ENCODE measurements at regions not wholly inside any gene's neighbourhood (a gene's known extent, or its start where the extent isn't known, plus 50 kb on each side); places are given as distances from the start of the nearest gene placed in this dataset.

GRCh38 chr4:89400287-89401035 lies 92.9 kb upstream of the GPRIN3 start:
- no peaks in the 10 kb centered on the region for H4K20me1 ChIP-seq (replicated peaks; ENCODE audit: control insufficient read depth, insufficient read depth, low read length)
- H3K9ac ChIP-seq (ENCODE audit: insufficient read depth in 1 of 2, low read depth in 2 of 2, low read length in 2 of 2), result no peak overlapping the region
- H3K36me3 ChIP-seq (ENCODE audit: control insufficient read depth, insufficient read depth, low read length), result no peaks in the 10 kb centered on the region
- H3K4me3 ChIP-seq, result no peak overlapping the region
- POLR2A ChIA-PET, result no interaction called here
- CTCF ChIA-PET (ENCODE audit: low intra/inter-chr PET ratio), result no interaction called here
- no peaks in the 10 kb centered on the region for H3K4me1 ChIP-seq (replicated peaks in 1 of 2; ENCODE audit: control insufficient read depth in 2 of 2, insufficient read depth in 2 of 2, low read length in 2 of 2)
- no peaks in the 10 kb centered on the region for H3K79me2 ChIP-seq (ENCODE audit: control insufficient read depth, insufficient read depth, low read length)
- no peak overlapping the region for H3K4me2 ChIP-seq (ENCODE audit: insufficient read depth, low read length)
- H3K9me1 ChIP-seq (ENCODE audit: control insufficient read depth, insufficient read depth, low read length), result no peaks in the 10 kb centered on the region
- WGBS (ENCODE audit: insufficient coverage, low coverage, missing lambda C conversion rate), result 0% methylated on average over 7 of the region's 7 CpGs
- H3K27me3 ChIP-seq (ENCODE audit: control insufficient read depth in 2 of 2, insufficient read depth in 2 of 2, low read length in 2 of 2), result no peaks in the 10 kb centered on the region
- in situ Hi-C loops (cut with MboI), result no loop called here
- no peak overlapping the region for H3K27ac ChIP-seq (ENCODE audit: extremely low read depth, low read depth, low read length)
- no TSS peak for BruUV-seq (replicated peaks)
- DNase-seq (ENCODE audit: extremely low read depth in 1 of 4, low spot score in 3 of 4) (no peak), FAIRE-seq (no peak), ATAC-seq (no peak)
- H2AFZ ChIP-seq (ENCODE audit: low read depth, low read length), result no peak overlapping the region
- no peaks in the 10 kb centered on the region for H3K9me3 ChIP-seq (replicated peaks; ENCODE audit: control insufficient read depth, insufficient read depth, low read depth, low read length)
- intact Hi-C loops (cut with micrococcal nuclease), result no loop called here
- no peak for TF ChIP-seq PHB (CRISPR knock-in tag; IDR thresholded peaks at IDR 0.05)
- no peak for TF ChIP-seq ZNF507 (tag; conservative IDR thresholded peaks at IDR 0.05)
- TF ChIP-seq CHD7 (IDR thresholded peaks at IDR 0.05; ENCODE audit: low read depth, low read length), result no peak
- TF ChIP-seq CUX1 (CRISPR knock-in tag; IDR thresholded peaks at IDR 0.05), result no peak
- no peak for TF ChIP-seq SREBF2 (CRISPR knock-in tag; IDR thresholded peaks at IDR 0.05)
- TF ChIP-seq HDAC1 (IDR thresholded peaks at IDR 0.05), result no peak
